ENCODE measurements at regions not wholly inside any gene's neighbourhood (a gene's known extent, or its start where the extent isn't known, plus 50 kb on each side); places are given as distances from the start of the nearest gene placed in this dataset.
"Not testable (repeated sequence)": the region's sequence is repeated elsewhere in the genome, so short reads cannot be mapped to it uniquely, and the experiment has no call there.

DNA sequence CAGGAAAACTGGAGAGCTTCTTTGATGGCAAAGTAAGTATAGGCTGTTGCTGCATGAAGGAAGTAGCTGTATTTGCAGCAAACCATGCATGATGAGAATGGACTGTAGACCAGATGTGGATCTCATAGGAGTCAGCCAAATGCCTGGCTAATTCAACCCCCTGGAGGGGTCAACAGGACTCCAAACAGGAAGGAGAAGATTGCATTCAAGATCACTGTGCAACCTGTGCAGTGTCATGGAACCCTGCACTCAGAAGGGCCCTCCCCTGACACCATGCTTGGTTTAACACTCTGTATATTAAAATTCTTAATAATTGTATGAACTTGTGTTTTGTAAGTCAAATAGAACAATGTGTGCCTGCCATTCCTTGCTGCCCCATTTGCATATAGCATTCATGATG, 225.1 kb upstream of the FSCB start:
- Histone ChIP-seq H3K4me1 (no peaks in the 10 kb centered on the region), H3K9me3 (no peaks in the 10 kb centered on the region), H3K4me3 (no peak overlapping the region), H3K36me3 (no peaks in the 10 kb centered on the region), H3K27ac (no peak overlapping the region), H3K27me3 (replicated peaks in 1 of 7) (no peaks in the 10 kb centered on the region)
- no peak for DNase-seq
- TF ChIP-seq POLR2AphosphoS5 (IDR thresholded peaks at IDR 0.05) (no peak), POLR2A (IDR thresholded peaks at IDR 0.05) (no peak)
- TF ChIP-seq, protein P1, sequence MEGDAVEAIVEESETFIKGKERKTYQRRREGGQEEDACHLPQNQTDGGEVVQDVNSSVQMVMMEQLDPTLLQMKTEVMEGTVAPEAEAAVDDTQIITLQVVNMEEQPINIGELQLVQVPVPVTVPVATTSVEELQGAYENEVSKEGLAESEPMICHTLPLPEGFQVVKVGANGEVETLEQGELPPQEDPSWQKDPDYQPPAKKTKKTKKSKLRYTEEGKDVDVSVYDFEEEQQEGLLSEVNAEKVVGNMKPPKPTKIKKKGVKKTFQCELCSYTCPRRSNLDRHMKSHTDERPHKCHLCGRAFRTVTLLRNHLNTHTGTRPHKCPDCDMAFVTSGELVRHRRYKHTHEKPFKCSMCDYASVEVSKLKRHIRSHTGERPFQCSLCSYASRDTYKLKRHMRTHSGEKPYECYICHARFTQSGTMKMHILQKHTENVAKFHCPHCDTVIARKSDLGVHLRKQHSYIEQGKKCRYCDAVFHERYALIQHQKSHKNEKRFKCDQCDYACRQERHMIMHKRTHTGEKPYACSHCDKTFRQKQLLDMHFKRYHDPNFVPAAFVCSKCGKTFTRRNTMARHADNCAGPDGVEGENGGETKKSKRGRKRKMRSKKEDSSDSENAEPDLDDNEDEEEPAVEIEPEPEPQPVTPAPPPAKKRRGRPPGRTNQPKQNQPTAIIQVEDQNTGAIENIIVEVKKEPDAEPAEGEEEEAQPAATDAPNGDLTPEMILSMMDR (IDR thresholded peaks at IDR 0.05 in 8 of 11, conservative IDR thresholded peaks at IDR 0.05 in 3 of 11), result no peak
- intact Hi-C loops (cut with DNase I; ENCODE audit: low total_unique reads), result no loop called here

DNA sequence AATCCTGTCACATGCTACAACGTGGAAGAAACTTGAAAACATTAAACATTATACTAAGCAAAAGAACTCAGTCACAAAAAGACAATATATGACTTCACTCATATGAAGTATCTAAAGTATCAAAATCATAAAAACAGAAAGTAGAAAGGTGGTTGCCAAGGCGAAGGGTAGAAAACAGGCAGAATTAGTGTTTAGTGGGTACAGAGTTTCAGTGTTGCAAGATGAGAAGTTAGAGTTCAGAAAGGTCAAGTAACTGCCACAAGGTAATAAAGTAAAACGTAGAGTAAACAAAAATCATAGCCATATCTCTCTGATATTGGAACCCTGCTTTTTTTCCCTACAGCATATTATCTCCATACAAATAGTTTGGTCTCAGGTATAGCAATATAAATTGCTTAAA, 223.8 kb upstream of the FSCB start:
- WGBS, 5 donors, result 63 to 75% (median 69%) methylated on average over 3 of the region's 3 CpGs
- TF ChIP-seq POLR2A (IDR thresholded peaks at IDR 0.05) (no peak), POLR2AphosphoS5 (IDR thresholded peaks at IDR 0.05) (no peak)
- TF ChIP-seq, protein P1 (IDR thresholded peaks at IDR 0.05 in 8 of 11, conservative IDR thresholded peaks at IDR 0.05 in 3 of 11), result no peak
- no peaks in the 10 kb centered on the region for H3K27me3 ChIP-seq (replicated peaks in 1 of 7)
- intact Hi-C loops (cut with DNase I; ENCODE audit: low total_unique reads), result no loop called here
- DNase-seq, result no peak
- no peak overlapping the region for H3K27ac ChIP-seq
- H3K9me3 ChIP-seq, result no peaks in the 10 kb centered on the region
- H3K4me1 ChIP-seq, result no peaks in the 10 kb centered on the region
- no peaks in the 10 kb centered on the region for H3K36me3 ChIP-seq
- H3K4me3 ChIP-seq, result no peak overlapping the region

DNA sequence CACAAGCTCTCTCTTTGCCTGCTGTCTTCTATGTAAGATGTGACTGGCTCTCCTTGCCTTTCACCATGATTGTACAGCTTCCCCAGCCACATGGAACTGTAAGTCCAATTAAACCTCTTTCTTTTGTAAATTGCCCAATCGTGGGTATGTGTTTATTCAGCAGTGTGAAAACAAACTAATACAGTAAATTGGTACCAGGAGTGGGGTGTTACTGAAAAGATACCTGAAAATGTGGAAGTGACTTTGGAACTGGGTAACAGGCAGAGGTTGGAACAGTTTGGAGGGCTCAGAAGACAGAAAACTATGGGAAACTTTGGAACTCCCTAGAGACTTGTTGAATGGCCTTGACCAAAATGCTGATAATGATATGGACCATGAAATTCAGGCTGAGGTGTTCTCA, 214.3 kb upstream of the FSCB start:
- H3K36me3 ChIP-seq; H3K4me1 ChIP-seq; H3K27ac ChIP-seq; H3K4me3 ChIP-seq; DNase-seq; intact Hi-C loops (cut with DNase I; ENCODE audit: low total_unique reads); H3K27me3 ChIP-seq (replicated peaks in 1 of 7): not testable (repeated sequence)
- 29 to 68% (median 48%) methylated on average over 1 of the region's 1 CpG for WGBS, 5 donors
- peaks cover 0 to 46% (median 34%) of the 10 kb centered on the region in 8 donors for H3K9me3 ChIP-seq

DNA sequence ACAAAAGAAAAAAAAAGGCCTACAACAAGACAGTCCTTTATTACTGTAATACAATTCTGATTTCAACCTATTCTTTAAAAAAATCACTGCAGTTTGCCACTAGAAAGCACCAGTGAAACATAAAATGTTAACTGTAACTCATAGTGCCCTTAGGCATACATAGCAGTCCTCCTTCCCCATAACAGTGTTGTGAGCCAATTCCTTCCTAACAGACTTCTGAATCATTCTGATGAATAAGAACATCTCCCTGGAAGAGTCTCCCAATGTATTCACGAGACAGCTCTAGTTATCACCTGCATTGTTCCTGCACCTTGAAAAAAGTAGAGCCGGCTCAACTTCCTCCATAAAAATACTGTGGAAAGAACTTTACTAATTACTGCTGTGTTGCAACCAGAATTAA, 213.6 kb upstream of the FSCB start:
- no peak overlapping the region for H3K27ac ChIP-seq
- H3K4me1 ChIP-seq, result no peaks in the 10 kb centered on the region
- 74 to 86% (median 81%) methylated on average over 2 of the region's 2 CpGs for WGBS, 5 donors
- intact Hi-C loops (cut with DNase I; ENCODE audit: low total_unique reads), result no loop called here
- no peaks in the 10 kb centered on the region for H3K27me3 ChIP-seq (replicated peaks in 1 of 7)
- no peaks in the 10 kb centered on the region for H3K36me3 ChIP-seq
- H3K9me3 ChIP-seq, result peaks cover 0 to 46% (median 34%) of the 10 kb centered on the region in 8 donors
- no peak for TF ChIP-seq POLR2A (IDR thresholded peaks at IDR 0.05)
- TF ChIP-seq, protein P1 (IDR thresholded peaks at IDR 0.05 in 8 of 11, conservative IDR thresholded peaks at IDR 0.05 in 3 of 11), result no peak
- no peak for TF ChIP-seq POLR2AphosphoS5 (IDR thresholded peaks at IDR 0.05)
- no peak overlapping the region for H3K4me3 ChIP-seq
- DNase-seq, result no peak
